ENCODE measurements at regions not wholly inside any gene's neighbourhood (a gene's known extent, or its start where the extent isn't known, plus 50 kb on each side); places are given as distances from the start of the nearest gene placed in this dataset.

GRCh38 chr6:95489185-95489863 lies 88.0 kb upstream of the MANEA start:
- no peak for DNase-seq (ENCODE audit: low spot score)
- FAIRE-seq = no peak

- FAIRE-seq (no peak), DNase-seq (ENCODE audit: low spot score) (no peak)
Observed at GRCh38 chr6:95496769-95497426, 80.4 kb upstream of the MANEA start.

GRCh38 chr6:95501032-95501904 lies 76.1 kb upstream of the MANEA start:
- FAIRE-seq = no peak
- no peak for DNase-seq (ENCODE audit: low spot score)

- FAIRE-seq (no peak), DNase-seq (ENCODE audit: low spot score) (no peak)
Observed at GRCh38 chr6:95503568-95503967, 73.8 kb upstream of the MANEA start.

- no peak for FAIRE-seq
- DNase-seq (ENCODE audit: low spot score) = no peak
Observed at GRCh38 chr6:95511404-95511803, 65.9 kb upstream of the MANEA start.

GRCh38 chr6:95515975-95516374 lies 61.4 kb upstream of the MANEA start:
- DNase-seq (ENCODE audit: low spot score) = no peak
- FAIRE-seq = no peak

GRCh38 chr6:95517004-95517403 lies 60.3 kb upstream of the MANEA start:
- DNase-seq (ENCODE audit: low spot score) (no peak), FAIRE-seq (no peak)

GRCh38 chr6:95517568-95517967 lies 59.8 kb upstream of the MANEA start:
- DNase-seq (ENCODE audit: low spot score) = no peak
- no peak for FAIRE-seq

GRCh38 chr6:95518630-95519227 lies 58.6 kb upstream of the MANEA start:
- DNase-seq (ENCODE audit: low spot score) = no peak
- FAIRE-seq = no peak

- DNase-seq (ENCODE audit: low spot score) (no peak), FAIRE-seq (no peak)
Observed at GRCh38 chr6:95519228-95520037, 57.9 kb upstream of the MANEA start.

GRCh38 chr6:95521181-95521580 lies 56.2 kb upstream of the MANEA start:
- FAIRE-seq (no peak), DNase-seq (ENCODE audit: low spot score) (no peak)

Data from RCC 7860 (cell line).